IMR-90 (cell line): ENCODE measurements at regions not wholly inside any gene's neighbourhood (a gene's known extent, or its start where the extent isn't known, plus 50 kb on each side); places are given as distances from the start of the nearest gene placed in this dataset.

Experiments
- ATAC-seq: fragments of 200-7000 bp; cut with Tn5 transposase; 2 replicates; pipeline ENCODE4 v1.9.1; 2020; ENCODE audit warnings: low read depth, mild to moderate bottlenecking, moderate library complexity
- BruUV-seq: library from RNA; stranded (reverse); fragments of 400-500 nt; replicated peaks from 2 replicates; lab custom pipeline; 2021; lab: Mats Ljungman, UMichigan
- CTCF ChIA-PET: fragments of 300-600 bp; formaldehyde crosslinking; extraction: SDS; loops from one replicate; lab custom pipeline; 2021; ENCODE audit warnings: antibody characterized with exemption; lab: Yijun Ruan, JAX
- POLR2A ChIA-PET: fragments of 300-600 bp; sonication (Branson Sonifier 250); formaldehyde crosslinking; loops from one replicate; lab custom pipeline; 2022; ENCODE audit warnings: antibody characterized with exemption; ENCODE audit not compliant: unreplicated experiment; lab: Charles Lee
- DNase-seq: peaks from one replicate; pipeline ENCODE4 v3.0.0; 2013
- H2AFZ ChIP-seq: replicated peaks from 2 replicates; pipeline ENCODE3; 2013; ENCODE audit warnings: low read length, mild to moderate bottlenecking; ENCODE audit not compliant: poor library complexity
- H2AK5ac ChIP-seq: 2 replicates; pipeline ENCODE4 v1.6.1; 2013; ENCODE audit warnings: low read depth, low read length, inconsistent platforms
- H2AK9ac ChIP-seq: replicated peaks from 2 replicates; pipeline ENCODE3; 2013; ENCODE audit warnings: mild to moderate bottlenecking, low read depth, low read length, moderate library complexity; ENCODE audit not compliant: poor library complexity
- H2BK120ac ChIP-seq: 2 replicates; pipeline ENCODE4 v1.6.1; 2013; ENCODE audit warnings: low read depth, low read length, inconsistent platforms
- H2BK15ac ChIP-seq: 3 replicates; pipeline ENCODE4 v1.6.1; 2013; ENCODE audit warnings: low read depth, low read length, inconsistent platforms
- H2BK20ac ChIP-seq: 2 replicates; pipeline ENCODE4 v1.6.1; 2013; ENCODE audit warnings: low read depth, mild to moderate bottlenecking, inconsistent platforms, low read length, moderate library complexity
- H2BK5ac ChIP-seq: 2 replicates; pipeline ENCODE4 v1.6.1; 2013; ENCODE audit warnings: mild to moderate bottlenecking, low read depth, low read length, inconsistent platforms; ENCODE audit not compliant: poor library complexity, severe bottlenecking
- H3K14ac ChIP-seq: replicated peaks from 2 replicates; pipeline ENCODE4 v1.6.1; 2013; ENCODE audit warnings: low read depth, low read length, inconsistent platforms
- H3K18ac ChIP-seq: 2 replicates; pipeline ENCODE4 v1.6.1; 2013; ENCODE audit warnings: low read depth, low read length, control low read depth
- H3K23ac ChIP-seq: 2 replicates; pipeline ENCODE4 v1.6.1; 2013; ENCODE audit warnings: low read depth, low read length, inconsistent platforms
- H3K27ac ChIP-seq: 2 replicates; pipeline ENCODE4 v1.5.1; 2013; ENCODE audit warnings: mild to moderate bottlenecking, control low read depth, low read length; ENCODE audit not compliant: insufficient read depth
- H3K27me3 ChIP-seq: 2 replicates; pipeline ENCODE4 v1.6.1; 2013; ENCODE audit warnings: low read length; ENCODE audit not compliant: control insufficient read depth, insufficient read depth
- H3K36me3 ChIP-seq: 2 replicates; pipeline ENCODE4 v1.6.1; 2013; ENCODE audit warnings: low read length, mixed read lengths; ENCODE audit not compliant: control insufficient read depth, insufficient read depth
- H3K4ac ChIP-seq: 2 replicates; pipeline ENCODE4 v1.6.1; 2013; ENCODE audit warnings: low read depth, low read length, inconsistent platforms
- H3K4me1 ChIP-seq: 2 replicates; pipeline ENCODE4 v1.6.1; 2013; ENCODE audit warnings: low read length, mixed read lengths; ENCODE audit not compliant: control insufficient read depth, insufficient read depth
- H3K4me2 ChIP-seq: 2 replicates; pipeline ENCODE4 v1.6.1; 2013; ENCODE audit warnings: low read depth, mild to moderate bottlenecking, control low read depth, low read length, moderate library complexity
- H3K4me3 ChIP-seq: 2 replicates; pipeline ENCODE4 v1.5.1; 2013; ENCODE audit warnings: low read depth, mild to moderate bottlenecking, control low read depth, low read length, moderate library complexity; ENCODE audit not compliant: insufficient read depth
- H3K56ac ChIP-seq: 2 replicates; pipeline ENCODE4 v1.6.1; 2013; ENCODE audit warnings: low read length, inconsistent platforms; ENCODE audit not compliant: insufficient read depth; ENCODE audit errors: extremely low read depth
- H3K79me1 ChIP-seq, 2 experiments: 2 replicates each; pipeline ENCODE4 v1.6.1; 2013; ENCODE audit warnings: low read length in 2 of 2, inconsistent platforms in 1 of 2, low read depth in 1 of 2
- H3K9ac ChIP-seq: 2 replicates; pipeline ENCODE4 v1.6.1; 2013; ENCODE audit warnings: low read depth, low read length, control low read depth
- H3K9me1 ChIP-seq: 2 replicates; pipeline ENCODE4 v1.6.1; 2013; ENCODE audit warnings: low read length, inconsistent platforms; ENCODE audit not compliant: insufficient read depth
- H3K9me3 ChIP-seq: 2 replicates; pipeline ENCODE4 v1.6.1; 2013; ENCODE audit warnings: low read length; ENCODE audit not compliant: control insufficient read depth, insufficient read depth
- H4K20me1 ChIP-seq: 2 replicates; pipeline ENCODE4 v1.6.1; 2013; ENCODE audit warnings: low read length, inconsistent platforms; ENCODE audit not compliant: insufficient read depth
- H4K5ac ChIP-seq: 2 replicates; pipeline ENCODE4 v1.6.1; 2013; ENCODE audit warnings: mild to moderate bottlenecking, low read depth, low read length, control low read depth
- H4K8ac ChIP-seq, 2 experiments: 2 replicates each; pipeline ENCODE4 v1.6.1; 2013; ENCODE audit warnings: low read depth in 2 of 2, low read length in 2 of 2, control low read depth in 1 of 2, inconsistent platforms in 1 of 2
- H4K91ac ChIP-seq: 2 replicates; pipeline ENCODE4 v1.6.1; 2013; ENCODE audit warnings: low read depth, low read length, inconsistent platforms; ENCODE audit not compliant: insufficient read depth
- BHLHE40 ChIP-seq: fragments of 150-350 bp; IDR thresholded peaks from 2 replicates; pipeline ENCODE4 v1.6.1; 2016; ENCODE audit warnings: mild to moderate bottlenecking, low read depth, low read length
- FOS ChIP-seq: fragments of 150-350 bp; IDR thresholded peaks from 2 replicates; pipeline ENCODE4 v1.6.1; 2016; ENCODE audit warnings: low read depth, low read length
- RCOR1 ChIP-seq: IDR thresholded peaks from 2 replicates; pipeline ENCODE4 v1.6.1; 2012; ENCODE audit warnings: mild to moderate bottlenecking, low read length, improper control_type of control experiment; ENCODE audit not compliant: insufficient replicate concordance
- RFX5 ChIP-seq: IDR thresholded peaks from 2 replicates; pipeline ENCODE4 v1.8.0; 2012; ENCODE audit warnings: low read depth, mild to moderate bottlenecking, low read length, moderate library complexity
- WGBS, 2 experiments: methylation state at CpG; one replicate each; pipeline versions ENCODE4 v1.1.5 to v1.1.7; 2013; ENCODE audit warnings: missing lambda C conversion rate in 2 of 2; ENCODE audit not compliant: insufficient read length in 1 of 2; ENCODE audit errors: extremely low coverage in 2 of 2; 5-methylcytosine and 5-hydroxymethylcytosine counted together
- dilution Hi-C: fragments of 300-500 bp; cut with HindIII; formaldehyde crosslinking; loops from one replicate; pipeline ENCODE4 v1.14.3; 2018; ENCODE audit warnings: low sequenced_read_pairs; ENCODE audit not compliant: unreplicated experiment
- in situ Hi-C: fragments of 300-500 bp; cut with MboI; formaldehyde crosslinking; loops from 3 replicates; pipeline ENCODE4 v1.14.3; 2019; ENCODE audit warnings: low sequenced_read_pairs, inconsistent platforms, mixed read lengths
- intact Hi-C: fragments of 100-400 bp; cut with micrococcal nuclease; formaldehyde crosslinking; loops from 2 replicates; pipeline ENCODE4 v1.10.0; 2022
- TF ChIP-seq, protein P1 (sequence below): conservative IDR thresholded peaks from 2 replicates; pipeline ENCODE4 v1.5.1; 2012; ENCODE audit warnings: mild to moderate bottlenecking, low read depth, low read length, improper control_type of control experiment

DNA sequence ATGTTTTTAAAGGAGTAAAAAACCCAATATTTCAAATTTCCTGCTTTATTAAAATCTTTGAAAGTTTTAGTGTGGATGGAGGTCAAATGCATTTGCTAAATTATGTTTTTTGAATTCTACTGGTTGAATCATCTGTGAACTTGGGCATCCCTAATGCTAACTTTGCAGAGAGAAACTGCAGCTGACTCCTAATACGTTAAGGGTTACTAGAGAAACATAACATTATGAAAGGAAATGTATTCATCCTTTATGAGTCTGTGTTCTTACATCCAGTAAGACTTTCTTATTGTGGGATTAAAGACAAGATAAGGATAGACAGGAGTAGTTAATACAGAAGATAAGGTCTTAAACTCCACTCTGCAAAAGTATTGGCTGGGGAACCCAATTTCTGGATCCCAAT, 140.6 kb downstream of the FAM124B start:
- H2BK20ac ChIP-seq = no peak overlapping the region
- ATAC-seq (no peak), DNase-seq (peak; percentile 42)
- H4K5ac ChIP-seq = no peak overlapping the region
- POLR2A ChIA-PET = no interaction called here
- no peaks in the 10 kb centered on the region for H3K36me3 ChIP-seq
- CTCF ChIA-PET = no interaction called here
- no peaks in the 10 kb centered on the region for H3K9me3 ChIP-seq
- H3K4ac ChIP-seq = no peak overlapping the region
- no peak overlapping the region for H3K14ac ChIP-seq
- H3K4me1 ChIP-seq = no peaks in the 10 kb centered on the region
- intact Hi-C loops (loop anchor here (5.0 kb wide), 1 partner anchor 159 kb away; no protein-coding TSS in a partner anchor), dilution Hi-C loops (no loop called here), in situ Hi-C loops (no loop called here)
- no peak overlapping the region for H2BK5ac ChIP-seq
- H2AK5ac ChIP-seq = no peak overlapping the region
- H2BK120ac ChIP-seq = no peak overlapping the region
- H4K8ac ChIP-seq = no peak overlapping the region
- no peak overlapping the region for H2AK9ac ChIP-seq
- H4K20me1 ChIP-seq = no peaks in the 10 kb centered on the region
- H3K27ac ChIP-seq = no peak overlapping the region
- no peaks in the 10 kb centered on the region for H3K79me1 ChIP-seq
- no peaks in the 10 kb centered on the region; the same call in 1 of the 2 replicates for H3K27me3 ChIP-seq
- no TSS peak for BruUV-seq
- H3K4me2 ChIP-seq = no peak overlapping the region
- peaks cover 5% of the 10 kb centered on the region; the same call in 1 of the 2 replicates for H3K9me1 ChIP-seq
- H2BK15ac ChIP-seq = no peak overlapping the region
- H3K9ac ChIP-seq = no peak overlapping the region
- no peak overlapping the region for H3K4me3 ChIP-seq
- no peak overlapping the region for H3K23ac ChIP-seq
- TF ChIP-seq BHLHE40 (no peak), RCOR1 (no peak), RFX5 (no peak), FOS (no peak)
- TF ChIP-seq, protein P1, sequence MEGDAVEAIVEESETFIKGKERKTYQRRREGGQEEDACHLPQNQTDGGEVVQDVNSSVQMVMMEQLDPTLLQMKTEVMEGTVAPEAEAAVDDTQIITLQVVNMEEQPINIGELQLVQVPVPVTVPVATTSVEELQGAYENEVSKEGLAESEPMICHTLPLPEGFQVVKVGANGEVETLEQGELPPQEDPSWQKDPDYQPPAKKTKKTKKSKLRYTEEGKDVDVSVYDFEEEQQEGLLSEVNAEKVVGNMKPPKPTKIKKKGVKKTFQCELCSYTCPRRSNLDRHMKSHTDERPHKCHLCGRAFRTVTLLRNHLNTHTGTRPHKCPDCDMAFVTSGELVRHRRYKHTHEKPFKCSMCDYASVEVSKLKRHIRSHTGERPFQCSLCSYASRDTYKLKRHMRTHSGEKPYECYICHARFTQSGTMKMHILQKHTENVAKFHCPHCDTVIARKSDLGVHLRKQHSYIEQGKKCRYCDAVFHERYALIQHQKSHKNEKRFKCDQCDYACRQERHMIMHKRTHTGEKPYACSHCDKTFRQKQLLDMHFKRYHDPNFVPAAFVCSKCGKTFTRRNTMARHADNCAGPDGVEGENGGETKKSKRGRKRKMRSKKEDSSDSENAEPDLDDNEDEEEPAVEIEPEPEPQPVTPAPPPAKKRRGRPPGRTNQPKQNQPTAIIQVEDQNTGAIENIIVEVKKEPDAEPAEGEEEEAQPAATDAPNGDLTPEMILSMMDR = no peak
- H3K56ac ChIP-seq = no peak overlapping the region
- no peak overlapping the region for H2AFZ ChIP-seq
- H3K18ac ChIP-seq = no peak overlapping the region
- WGBS, 2 experiments = no CpG with 5 or more reads among the region's 1 CpG
- no peak overlapping the region for H4K91ac ChIP-seq
